ENCODE measurements at regions not wholly inside any gene's neighbourhood (a gene's known extent, or its start where the extent isn't known, plus 50 kb on each side); places are given as distances from the start of the nearest gene placed in this dataset.

DNA sequence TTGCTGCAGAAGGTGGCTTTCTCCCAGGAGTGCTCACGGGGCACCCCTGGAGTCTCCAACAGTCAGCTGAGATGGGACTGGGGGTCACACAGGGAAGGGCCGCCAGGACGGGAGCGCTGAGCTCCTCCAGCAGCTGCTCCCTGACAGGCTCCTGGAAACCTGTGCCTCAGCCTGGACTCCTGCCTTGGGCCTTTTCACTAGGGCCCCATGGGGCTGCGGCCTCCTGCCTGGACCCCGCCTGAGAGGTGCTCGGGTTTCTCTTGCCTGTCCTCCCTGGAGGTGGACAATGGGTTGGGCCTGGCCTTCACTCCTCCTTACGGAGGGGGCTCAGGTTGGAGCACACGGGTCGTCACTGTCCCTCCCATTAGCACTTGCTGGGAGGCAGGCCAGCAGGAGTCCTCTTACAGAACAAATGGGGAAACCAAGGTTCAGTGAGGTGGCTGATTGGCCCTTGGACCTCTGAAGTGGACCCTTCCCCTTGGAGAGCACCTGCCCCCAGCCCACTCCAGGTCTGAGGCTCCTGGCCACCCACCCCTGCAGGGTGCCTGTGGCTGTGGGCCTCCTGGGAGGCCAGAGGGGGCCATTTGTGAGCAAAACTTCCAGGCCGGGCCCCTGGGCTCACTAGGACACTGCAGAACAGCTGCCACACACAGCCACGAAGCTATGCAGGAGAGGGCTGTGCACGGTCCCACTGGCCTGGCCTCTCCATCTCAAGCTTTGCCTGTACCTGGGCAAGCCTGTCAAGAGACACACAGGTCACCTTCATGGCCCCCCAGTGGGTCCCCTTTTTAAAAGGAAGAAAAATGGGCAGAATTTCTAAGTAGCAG lies 57.1 kb upstream of the ODC1 start:
- TF ChIP-seq EZH2phosphoT487 (IDR thresholded peaks at IDR 0.05; ENCODE audit: borderline replicate concordance, low read length), result no peak
- TF ChIP-seq, protein P1, sequence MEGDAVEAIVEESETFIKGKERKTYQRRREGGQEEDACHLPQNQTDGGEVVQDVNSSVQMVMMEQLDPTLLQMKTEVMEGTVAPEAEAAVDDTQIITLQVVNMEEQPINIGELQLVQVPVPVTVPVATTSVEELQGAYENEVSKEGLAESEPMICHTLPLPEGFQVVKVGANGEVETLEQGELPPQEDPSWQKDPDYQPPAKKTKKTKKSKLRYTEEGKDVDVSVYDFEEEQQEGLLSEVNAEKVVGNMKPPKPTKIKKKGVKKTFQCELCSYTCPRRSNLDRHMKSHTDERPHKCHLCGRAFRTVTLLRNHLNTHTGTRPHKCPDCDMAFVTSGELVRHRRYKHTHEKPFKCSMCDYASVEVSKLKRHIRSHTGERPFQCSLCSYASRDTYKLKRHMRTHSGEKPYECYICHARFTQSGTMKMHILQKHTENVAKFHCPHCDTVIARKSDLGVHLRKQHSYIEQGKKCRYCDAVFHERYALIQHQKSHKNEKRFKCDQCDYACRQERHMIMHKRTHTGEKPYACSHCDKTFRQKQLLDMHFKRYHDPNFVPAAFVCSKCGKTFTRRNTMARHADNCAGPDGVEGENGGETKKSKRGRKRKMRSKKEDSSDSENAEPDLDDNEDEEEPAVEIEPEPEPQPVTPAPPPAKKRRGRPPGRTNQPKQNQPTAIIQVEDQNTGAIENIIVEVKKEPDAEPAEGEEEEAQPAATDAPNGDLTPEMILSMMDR (conservative IDR thresholded peaks at IDR 0.05; ENCODE audit: low read depth, low read length), result no peak
- no peak for TF ChIP-seq EZH2 (IDR thresholded peaks at IDR 0.05; ENCODE audit: low read length, unreplicated experiment)

Data from PC-3 (cell line).